WERI-Rb-1 (cell line): ENCODE measurements at regions not wholly inside any gene's neighbourhood (a gene's known extent, or its start where the extent isn't known, plus 50 kb on each side); places are given as distances from the start of the nearest gene placed in this dataset.

Experiments used
- DNase-seq: peaks from one replicate; pipeline ENCODE4 v3.0.0-alpha.2; 2020
- H3K27ac ChIP-seq: fragments of 250-450 bp; sonication (Bioruptor Pico); 2 replicates; pipeline ENCODE4 v1.5.1; 2020; ENCODE audit warnings: mild to moderate bottlenecking, moderate library complexity
- H3K27me3 ChIP-seq: fragments of 250-450 bp; sonication (Bioruptor Pico); 2 replicates; pipeline ENCODE4 v1.5.1; 2021; ENCODE audit warnings: mild to moderate bottlenecking, low read depth, moderate library complexity; ENCODE audit not compliant: insufficient read depth, severe bottlenecking
- H3K36me3 ChIP-seq: fragments of 250-450 bp; sonication (Bioruptor Pico); 2 replicates; pipeline ENCODE4 v1.5.1; 2020; ENCODE audit warnings: mild to moderate bottlenecking, moderate library complexity
- H3K4me3 ChIP-seq: 2 replicates; pipeline ENCODE4 v1.5.1; 2011; ENCODE audit warnings: low read depth, mild to moderate bottlenecking, control low read depth, low read length
- H3K9me3 ChIP-seq: fragments of 250-450 bp; sonication (Bioruptor Pico); 2 replicates; pipeline ENCODE4 v1.5.1; 2021; ENCODE audit warnings: mild to moderate bottlenecking, moderate library complexity; ENCODE audit not compliant: severe bottlenecking
- TF ChIP-seq, protein P1 (sequence below): IDR thresholded peaks from 2 replicates; pipeline ENCODE4 v1.5.1; 2011; ENCODE audit warnings: low read depth, mild to moderate bottlenecking, control low read depth, inconsistent platforms, low read length

DNA sequence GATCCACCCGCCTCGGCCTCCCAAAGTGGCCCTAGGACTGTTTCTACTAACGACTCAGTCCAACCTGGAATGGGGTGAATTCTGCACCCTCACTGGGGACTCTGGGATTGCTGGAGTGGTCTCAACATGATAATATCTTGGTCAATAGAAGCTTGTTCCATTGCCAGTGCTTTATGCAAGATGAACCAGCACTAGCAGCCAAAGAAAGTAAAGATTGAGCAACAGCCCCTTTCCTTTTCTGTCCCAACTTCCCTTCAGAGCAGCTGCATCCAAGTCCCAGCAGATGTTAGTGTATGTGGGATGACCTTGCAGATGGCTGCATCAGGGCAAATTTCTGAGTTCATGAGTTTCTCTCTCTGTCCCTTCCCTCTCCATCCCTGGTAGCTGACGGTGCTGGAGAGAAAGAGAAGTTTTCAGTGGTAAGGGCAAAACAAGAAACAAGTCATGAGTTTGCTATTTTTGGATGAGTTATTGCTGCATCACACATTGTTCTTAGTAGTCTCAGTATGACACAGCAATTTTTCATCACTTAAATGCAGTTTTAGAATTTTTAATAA is 183.6 kb upstream of the EDNRB start:
- Histone ChIP-seq H3K36me3 (no peaks in the 10 kb centered on the region), H3K27me3 (no peaks in the 10 kb centered on the region), H3K9me3 (no peaks in the 10 kb centered on the region), H3K4me3 (no peak overlapping the region), H3K27ac (no peak overlapping the region)
- no peak for DNase-seq
- TF ChIP-seq, protein P1, sequence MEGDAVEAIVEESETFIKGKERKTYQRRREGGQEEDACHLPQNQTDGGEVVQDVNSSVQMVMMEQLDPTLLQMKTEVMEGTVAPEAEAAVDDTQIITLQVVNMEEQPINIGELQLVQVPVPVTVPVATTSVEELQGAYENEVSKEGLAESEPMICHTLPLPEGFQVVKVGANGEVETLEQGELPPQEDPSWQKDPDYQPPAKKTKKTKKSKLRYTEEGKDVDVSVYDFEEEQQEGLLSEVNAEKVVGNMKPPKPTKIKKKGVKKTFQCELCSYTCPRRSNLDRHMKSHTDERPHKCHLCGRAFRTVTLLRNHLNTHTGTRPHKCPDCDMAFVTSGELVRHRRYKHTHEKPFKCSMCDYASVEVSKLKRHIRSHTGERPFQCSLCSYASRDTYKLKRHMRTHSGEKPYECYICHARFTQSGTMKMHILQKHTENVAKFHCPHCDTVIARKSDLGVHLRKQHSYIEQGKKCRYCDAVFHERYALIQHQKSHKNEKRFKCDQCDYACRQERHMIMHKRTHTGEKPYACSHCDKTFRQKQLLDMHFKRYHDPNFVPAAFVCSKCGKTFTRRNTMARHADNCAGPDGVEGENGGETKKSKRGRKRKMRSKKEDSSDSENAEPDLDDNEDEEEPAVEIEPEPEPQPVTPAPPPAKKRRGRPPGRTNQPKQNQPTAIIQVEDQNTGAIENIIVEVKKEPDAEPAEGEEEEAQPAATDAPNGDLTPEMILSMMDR, result no peak

DNA sequence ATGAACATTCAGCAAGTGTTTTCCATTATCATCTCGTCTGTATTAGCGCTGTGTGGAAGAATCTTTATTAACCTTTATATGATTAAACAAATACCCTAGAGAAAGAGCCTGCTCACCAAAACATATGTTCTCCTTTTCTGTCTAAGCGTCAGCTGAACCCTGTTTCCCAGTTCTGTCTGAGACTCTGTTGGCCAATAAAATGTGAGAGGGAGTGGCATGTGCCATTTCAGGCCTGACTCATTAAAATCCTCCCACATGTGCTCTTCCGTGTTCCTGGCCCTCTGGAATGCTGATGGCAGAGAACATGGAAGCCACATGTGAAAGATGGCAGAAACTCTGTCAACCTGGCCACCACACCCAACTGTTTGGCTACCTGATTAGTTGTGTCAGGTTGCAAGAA is 181.9 kb upstream of the EDNRB start:
- Histone ChIP-seq H3K27me3 (no peaks in the 10 kb centered on the region), H3K36me3 (no peaks in the 10 kb centered on the region), H3K4me3 (no peak overlapping the region), H3K9me3 (no peaks in the 10 kb centered on the region), H3K27ac (no peak overlapping the region)
- DNase-seq, result no peak
- TF ChIP-seq, protein P1, result no peak

DNA sequence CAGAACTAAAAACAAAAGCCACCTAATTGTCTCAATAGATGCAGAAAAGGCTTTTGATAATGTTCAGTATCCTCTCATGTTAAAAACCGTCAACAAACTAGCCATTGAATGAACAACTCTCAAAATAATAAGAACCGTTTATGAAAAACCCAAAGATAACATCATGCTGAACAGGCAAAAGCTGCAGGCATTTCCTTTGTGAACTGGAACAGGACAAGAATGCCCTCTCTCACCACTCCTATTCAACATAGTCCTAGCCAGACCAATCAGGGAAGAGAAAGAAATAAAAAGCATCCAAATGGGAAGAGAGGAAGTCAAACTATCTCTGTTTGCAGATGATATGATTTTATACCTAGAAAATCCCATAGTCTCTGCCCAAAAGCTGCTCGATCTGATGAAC is 179.6 kb upstream of the EDNRB start:
- Histone ChIP-seq H3K27me3 (no peaks in the 10 kb centered on the region), H3K36me3 (no peaks in the 10 kb centered on the region), H3K9me3 (no peaks in the 10 kb centered on the region), H3K4me3 (no peak overlapping the region), H3K27ac (no peak overlapping the region)
- TF ChIP-seq, protein P1, result no peak
- DNase-seq, result no peak

DNA sequence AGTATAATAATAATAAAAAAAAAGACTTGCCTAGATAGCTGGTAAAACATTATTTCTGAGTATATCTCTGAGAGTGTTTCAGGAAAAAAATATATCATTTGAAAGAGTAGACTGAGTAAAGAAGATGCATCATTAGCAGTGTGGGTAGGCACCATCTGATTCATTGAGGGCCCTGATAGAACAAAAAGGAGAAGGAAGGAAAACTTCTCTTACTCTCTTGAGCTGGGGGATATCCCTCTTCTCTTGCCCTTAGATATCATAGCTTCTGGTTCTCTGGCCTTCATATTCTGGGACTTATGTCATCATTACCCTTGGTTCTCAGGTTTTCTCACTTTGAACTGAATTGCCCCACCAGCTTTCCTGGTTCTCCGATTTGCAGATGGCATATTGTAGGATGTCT is 177.6 kb upstream of the EDNRB start:
- Histone ChIP-seq H3K4me3 (no peak overlapping the region), H3K27me3 (no peaks in the 10 kb centered on the region), H3K27ac (no peak overlapping the region), H3K36me3 (no peaks in the 10 kb centered on the region), H3K9me3 (no peaks in the 10 kb centered on the region)
- TF ChIP-seq, protein P1, result no peak
- no peak for DNase-seq

DNA sequence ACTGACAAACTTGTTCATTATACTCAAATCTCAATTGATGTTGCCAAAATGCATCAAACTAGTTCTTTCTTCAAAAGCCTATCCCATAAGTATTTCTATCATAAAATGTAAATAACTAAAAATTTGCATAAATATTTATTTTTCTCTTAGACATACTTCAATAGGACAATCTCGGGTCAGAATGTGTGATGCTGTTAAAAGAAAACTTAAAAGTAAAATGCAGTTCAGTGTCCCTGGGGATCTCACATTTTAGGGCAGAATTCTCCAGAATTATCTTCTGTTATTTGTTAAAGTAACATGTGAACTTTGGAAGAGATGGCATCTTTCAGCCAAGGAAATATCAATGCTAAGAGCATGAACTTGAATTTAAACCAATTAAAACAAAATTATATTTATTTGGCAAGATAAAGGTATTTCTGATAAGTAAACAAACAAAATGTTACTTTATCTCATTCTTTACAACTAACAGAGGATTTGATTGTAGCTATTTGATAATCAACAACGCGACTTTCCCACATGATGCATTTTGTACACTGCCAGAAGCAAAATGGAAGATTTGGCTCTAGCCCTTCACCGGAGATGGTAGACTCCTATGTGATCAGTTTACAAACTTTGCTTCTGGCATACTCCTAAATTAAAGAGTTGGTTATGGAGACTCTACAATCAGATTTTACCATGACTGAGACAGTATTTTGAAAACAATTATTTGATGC is 169.5 kb upstream of the EDNRB start:
- no peaks in the 10 kb centered on the region for H3K9me3 ChIP-seq
- TF ChIP-seq, protein P1, result no peak
- H3K27ac ChIP-seq, result no peak overlapping the region
- no peaks in the 10 kb centered on the region for H3K27me3 ChIP-seq
- H3K36me3 ChIP-seq, result no peaks in the 10 kb centered on the region
- no peak for DNase-seq
- no peak overlapping the region for H3K4me3 ChIP-seq
